ENCODE measurements at regions not wholly inside any gene's neighbourhood (a gene's known extent, or its start where the extent isn't known, plus 50 kb on each side); places are given as distances from the start of the nearest gene placed in this dataset.

DNA sequence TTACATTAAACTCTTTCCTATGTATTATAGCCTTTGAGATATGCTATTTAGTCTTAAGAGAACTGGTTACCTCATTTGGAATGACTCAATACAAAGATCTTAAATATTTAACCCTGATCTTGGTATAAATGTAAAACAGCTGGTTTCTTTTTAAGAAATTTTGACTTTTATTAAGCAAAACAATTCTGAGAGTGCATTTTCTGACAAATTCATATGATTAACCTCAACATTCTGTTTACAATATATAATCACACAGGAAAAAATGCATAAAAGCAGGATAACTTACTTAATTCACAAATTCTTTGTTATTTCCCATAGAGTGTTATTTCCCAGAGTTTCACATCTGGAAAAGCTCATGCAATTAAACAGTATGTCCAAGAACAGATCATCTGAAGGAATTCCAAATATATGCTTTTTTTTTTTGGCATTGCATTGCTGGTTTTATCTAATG lies 400.4 kb upstream of the THBS1 start:
- TF ChIP-seq, protein P1, sequence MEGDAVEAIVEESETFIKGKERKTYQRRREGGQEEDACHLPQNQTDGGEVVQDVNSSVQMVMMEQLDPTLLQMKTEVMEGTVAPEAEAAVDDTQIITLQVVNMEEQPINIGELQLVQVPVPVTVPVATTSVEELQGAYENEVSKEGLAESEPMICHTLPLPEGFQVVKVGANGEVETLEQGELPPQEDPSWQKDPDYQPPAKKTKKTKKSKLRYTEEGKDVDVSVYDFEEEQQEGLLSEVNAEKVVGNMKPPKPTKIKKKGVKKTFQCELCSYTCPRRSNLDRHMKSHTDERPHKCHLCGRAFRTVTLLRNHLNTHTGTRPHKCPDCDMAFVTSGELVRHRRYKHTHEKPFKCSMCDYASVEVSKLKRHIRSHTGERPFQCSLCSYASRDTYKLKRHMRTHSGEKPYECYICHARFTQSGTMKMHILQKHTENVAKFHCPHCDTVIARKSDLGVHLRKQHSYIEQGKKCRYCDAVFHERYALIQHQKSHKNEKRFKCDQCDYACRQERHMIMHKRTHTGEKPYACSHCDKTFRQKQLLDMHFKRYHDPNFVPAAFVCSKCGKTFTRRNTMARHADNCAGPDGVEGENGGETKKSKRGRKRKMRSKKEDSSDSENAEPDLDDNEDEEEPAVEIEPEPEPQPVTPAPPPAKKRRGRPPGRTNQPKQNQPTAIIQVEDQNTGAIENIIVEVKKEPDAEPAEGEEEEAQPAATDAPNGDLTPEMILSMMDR (IDR thresholded peaks at IDR 0.05): no peak

DNA sequence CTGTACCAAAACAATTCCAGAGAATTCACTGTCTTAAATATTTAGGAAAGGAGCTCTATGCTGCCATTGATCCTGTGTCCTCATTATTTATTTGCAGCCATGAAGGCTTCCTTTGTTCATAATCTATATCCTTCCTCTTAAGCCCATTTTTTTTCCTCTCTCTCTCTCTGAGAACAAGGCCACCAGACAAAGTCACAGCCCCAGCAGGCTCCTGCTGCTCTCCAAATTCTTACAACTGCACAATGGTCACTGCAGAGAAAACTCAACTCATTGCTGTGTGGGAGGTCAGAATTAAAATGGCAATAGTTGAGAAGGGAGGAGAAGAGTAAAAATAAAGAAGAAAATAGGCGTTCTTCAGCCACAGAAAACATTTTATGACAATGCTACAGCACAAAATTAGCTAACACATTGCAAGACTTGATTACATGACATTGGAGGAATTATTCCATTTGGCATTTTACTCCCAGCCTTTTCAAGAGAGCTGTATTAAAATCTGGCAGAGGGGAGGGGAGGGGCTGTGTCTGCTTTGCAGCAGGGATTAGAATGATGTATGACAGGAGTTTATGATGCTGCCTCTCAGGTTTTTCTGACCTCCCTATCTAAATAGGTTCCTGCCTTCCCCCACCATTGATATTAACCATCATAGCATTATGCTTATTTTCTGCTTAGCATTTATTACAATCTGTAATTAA lies 399.7 kb upstream of the THBS1 start:
- TF ChIP-seq, protein P1 (IDR thresholded peaks at IDR 0.05): no peak

DNA sequence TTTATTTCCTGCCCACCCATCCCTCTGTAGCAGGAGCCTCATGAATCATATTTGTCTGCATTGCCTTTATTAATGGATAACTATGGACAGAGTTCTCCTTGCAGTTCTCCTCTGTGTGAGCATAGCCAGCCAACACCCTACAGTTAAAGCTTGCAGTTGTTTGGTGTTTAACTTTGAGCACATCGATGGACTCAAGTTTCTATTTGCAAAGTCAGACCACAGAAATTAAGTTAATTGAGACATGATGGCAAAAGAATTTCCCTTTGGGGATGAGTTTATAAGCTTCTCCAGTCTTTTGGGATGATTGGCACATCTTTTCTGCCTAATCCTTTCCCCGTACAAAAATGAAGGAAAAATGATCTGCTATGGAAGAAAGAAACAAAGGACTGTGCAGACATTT lies 398.9 kb upstream of the THBS1 start:
- TF ChIP-seq, protein P1 (IDR thresholded peaks at IDR 0.05): no peak

DNA sequence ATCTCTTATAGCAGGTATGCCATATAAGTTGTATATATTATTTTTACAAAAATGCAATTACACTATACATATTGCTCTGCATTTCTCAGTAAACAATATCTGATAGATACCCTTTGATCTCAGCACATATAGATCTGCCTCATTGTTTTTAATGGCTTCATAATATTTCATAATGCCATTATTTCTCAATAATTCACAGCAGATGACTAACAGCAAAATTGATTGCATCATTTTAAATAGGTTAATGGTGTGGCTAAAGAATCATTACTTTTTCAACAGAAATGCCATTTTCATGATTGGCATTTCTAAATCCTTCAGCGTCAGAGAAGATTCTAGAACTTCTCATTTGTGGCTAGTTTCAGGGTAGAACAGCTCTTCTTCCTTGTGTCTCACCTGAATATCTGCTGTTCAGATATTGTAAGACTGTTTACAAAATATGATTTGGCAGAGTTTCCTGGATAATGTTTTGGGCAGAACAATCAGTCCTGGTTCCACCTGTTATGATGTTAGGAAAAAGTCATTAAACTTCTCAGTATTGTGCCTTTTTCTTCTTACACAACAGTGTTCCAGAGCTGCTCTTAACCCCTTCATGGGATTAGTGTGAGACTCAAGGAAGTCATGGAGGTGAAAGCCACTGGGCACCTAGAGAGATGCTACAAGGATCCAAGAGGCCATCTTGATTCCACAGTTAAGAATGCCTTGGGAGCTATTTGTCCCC lies 397.6 kb upstream of the THBS1 start:
- TF ChIP-seq, protein P1 (IDR thresholded peaks at IDR 0.05): no peak

DNA sequence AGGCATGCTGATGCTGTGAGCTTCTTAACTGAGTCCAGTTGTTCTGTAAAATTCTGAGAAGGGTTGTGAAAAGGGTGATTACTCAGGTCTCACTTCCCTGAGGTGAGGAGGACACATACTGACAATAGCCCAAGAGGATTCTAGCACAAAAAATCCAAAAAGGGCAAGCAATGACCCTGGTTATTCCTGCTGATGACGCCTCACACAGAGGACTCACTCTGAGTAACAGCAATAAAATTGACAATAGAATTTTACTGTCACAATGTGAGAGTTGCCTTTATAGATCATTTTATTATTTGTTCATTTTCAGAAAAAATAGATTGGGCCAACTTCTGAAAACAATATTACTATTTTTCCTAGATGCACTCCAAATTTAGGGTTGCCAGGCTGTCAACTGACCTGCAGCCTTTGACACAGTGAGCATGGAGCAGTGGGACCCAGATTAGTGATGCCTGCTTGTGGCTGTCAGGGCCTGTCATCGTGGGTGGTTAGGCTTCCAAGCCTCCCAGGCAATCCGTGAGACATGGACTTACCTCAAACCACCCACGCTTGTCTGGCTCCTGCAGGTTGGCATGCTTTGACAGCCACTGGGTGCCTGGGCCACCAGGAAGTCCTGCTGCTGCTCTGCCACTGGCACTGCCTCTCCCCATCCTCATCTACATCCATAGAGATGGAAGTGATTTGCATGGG lies 396.0 kb upstream of the THBS1 start:
- TF ChIP-seq, protein P1 (IDR thresholded peaks at IDR 0.05): no peak

DNA sequence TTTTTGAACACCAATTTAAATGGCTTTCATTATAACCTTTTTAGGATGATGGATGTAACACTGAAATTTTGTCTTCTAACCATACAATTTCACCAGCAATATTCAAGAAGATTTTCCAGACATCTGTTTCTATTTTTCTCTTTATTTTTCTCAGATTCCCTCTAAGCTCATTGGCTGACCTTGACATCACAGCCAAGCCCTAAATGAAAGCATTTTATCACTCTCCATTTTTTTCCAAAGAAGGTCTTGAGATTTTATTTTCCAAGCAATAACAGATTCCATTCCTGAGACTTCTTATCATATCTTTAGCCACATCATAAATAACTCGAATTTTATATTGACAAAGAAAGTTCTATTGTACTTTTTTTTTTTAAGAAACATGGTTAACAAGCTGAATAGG lies 392.6 kb upstream of the THBS1 start:
- TF ChIP-seq, protein P1 (IDR thresholded peaks at IDR 0.05): no peak

DNA sequence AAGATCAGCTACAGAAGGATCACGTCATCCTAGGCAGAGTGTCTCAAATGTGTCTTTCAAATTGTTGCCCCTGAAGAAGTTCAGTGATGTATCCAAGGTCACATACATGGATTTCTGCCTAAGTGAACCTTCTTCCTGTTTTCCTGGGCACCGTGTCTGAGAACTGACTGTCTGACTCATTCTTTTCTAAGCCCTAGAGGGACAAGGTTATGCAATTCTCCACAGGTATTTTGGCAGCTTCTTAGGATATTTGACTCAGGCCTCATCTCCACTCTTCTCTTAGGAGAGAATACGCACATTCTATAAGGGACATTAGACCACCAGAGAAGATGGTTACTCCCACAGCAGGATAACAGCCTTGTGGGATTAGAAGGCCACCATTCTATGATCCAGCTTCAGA lies 391.9 kb upstream of the THBS1 start:
- TF ChIP-seq, protein P1 (IDR thresholded peaks at IDR 0.05): no peak

Data from LNCAP (cell line).